GM12874 (cell line): ENCODE measurements at regions not wholly inside any gene's neighbourhood (a gene's known extent, or its start where the extent isn't known, plus 50 kb on each side); places are given as distances from the start of the nearest gene placed in this dataset.

ENCODE experiments used
- CTCF ChIP-seq: IDR thresholded peaks from 2 replicates; pipeline ENCODE4 v1.5.1; 2011; ENCODE audit warnings: low read depth, mild to moderate bottlenecking, control low read depth, low read length, moderate library complexity; ENCODE audit not compliant: insufficient read depth

DNA sequence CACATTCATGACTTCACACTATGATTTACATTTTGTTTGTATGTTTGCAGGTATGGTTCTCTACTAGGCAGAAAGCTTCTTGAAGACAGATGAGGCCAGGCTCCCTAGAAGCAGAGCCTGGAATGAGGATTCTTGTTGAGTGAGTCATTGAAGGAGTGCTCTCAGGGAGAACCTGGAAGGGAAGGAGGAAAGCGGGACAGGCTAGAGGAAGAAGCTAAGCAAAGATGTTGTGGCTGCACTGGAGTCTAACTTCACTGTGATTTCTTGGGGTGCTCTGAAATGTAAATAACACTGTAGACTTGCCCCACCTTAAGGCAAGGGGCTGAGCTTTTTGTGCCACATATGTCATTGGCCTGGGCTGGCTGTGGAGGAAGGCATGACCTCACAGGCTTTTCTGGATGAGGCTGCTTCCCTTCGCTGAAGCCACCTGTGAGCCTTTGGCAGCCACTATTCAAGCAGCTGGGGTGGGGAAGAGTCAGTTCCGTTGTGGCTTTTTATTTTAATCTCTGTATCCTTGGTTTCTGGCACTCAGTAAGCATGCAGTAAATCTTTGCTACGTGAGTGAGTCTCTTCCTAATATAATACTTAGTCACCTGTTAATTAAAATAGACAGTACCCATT is 307.3 kb downstream of the SV2B start:
- no peak for TF ChIP-seq CTCF

- TF ChIP-seq CTCF, result no peak
These were observed 308.5 kb downstream of the SV2B start for GRCh38 chr15:91408476-91409076.

DNA sequence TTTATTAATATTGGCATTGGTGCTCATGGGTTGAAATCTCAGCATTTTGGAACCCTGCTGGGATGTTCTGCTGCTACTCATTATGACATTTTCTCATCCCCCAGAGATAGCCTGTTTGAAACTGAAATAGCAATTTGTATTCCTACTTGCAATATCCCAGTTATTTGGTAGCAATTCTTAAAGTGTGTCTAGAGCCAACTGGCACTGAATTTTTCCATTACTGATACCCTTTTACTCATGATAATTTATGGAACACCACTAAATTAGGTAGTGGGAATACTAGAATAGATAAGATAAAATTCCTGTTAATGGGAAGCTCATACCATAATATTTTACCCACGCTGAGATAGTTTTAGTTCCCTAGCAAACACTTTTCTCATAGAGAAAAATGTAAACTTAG is 309.3 kb downstream of the SV2B start:
- TF ChIP-seq CTCF, result no peak

DNA sequence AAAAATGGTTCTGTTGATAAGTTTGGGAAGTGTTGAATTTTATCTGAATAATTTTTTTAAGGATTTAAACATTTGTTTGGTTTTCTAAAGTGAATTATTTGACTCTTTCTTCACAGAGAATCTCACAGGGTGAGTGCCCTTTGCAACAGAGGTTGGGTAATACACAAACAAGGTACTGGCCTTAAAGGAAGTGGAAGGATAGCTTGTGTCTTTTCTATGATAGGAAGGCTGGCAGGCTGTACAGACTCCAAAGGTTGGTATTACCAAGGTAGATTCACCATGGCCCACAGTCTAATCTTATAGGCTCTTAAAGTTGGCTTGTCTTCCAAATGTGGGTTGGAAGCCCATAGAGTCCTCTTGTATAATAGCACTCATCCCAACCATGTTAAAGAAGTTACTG is 311.5 kb downstream of the SV2B start:
- TF ChIP-seq CTCF, result no peak

DNA sequence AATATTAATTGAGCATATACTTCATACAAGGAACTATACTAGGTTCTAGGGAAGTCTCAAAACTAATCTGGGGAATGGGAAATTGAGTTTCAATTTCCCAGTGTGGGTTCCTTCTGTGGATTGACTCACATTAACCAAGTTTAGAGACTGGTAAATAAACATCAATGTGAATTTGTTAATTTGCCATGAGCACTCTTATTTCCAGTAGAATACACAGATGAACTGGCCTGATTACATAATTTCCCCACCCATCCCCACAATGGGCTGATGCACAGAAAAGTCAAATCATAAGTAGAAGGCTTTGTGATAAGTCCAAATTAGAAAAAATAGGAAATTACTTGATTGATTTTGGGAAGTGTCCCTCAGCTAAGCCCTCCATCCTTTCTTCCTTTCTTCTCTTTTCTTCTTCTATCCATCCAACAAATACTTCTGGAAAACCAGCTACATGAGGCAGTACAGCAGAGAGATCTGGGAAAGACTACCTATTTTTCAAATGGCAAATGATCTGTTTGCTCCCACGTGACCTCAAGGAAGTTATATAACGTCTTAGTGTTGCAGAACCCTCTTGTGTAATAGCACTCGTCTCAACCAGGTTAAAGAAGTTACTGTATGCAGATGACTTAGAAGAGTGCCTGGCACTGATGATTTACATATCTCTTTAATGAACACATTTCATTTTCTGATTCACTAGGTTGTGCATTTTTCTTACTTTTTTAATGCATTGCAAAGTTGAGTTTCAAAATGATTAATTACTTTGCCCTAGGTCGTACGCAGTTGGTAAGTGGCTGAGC is 312.3 kb downstream of the SV2B start:
- TF ChIP-seq CTCF, result no peak

GRCh38 chr15:91413142-91413541 is 313.1 kb downstream of the SV2B start:
- no peak for TF ChIP-seq CTCF

- TF ChIP-seq CTCF, result no peak
These were observed 314.1 kb downstream of the SV2B start for GRCh38 chr15:91414124-91414523.
